Glutamatergic neuron (in vitro differentiated cells): ENCODE measurements at regions not wholly inside any gene's neighbourhood (a gene's known extent, or its start where the extent isn't known, plus 50 kb on each side); places are given as distances from the start of the nearest gene placed in this dataset.

ENCODE experiments used
- DNase-seq: peaks from one replicate; pipeline ENCODE4 v3.0.0; 2022
- H3K27ac Mint-ChIP-seq: one replicate; pipeline ENCODE4 v1.8.0; 2020; ENCODE audit warnings: mild to moderate bottlenecking, mixed read lengths, inconsistent platforms; ENCODE audit not compliant: unreplicated experiment
- H3K27me3 Mint-ChIP-seq: one replicate; pipeline ENCODE4 v1.8.0; 2020; ENCODE audit warnings: mild to moderate bottlenecking, moderate library complexity, mixed read lengths, inconsistent platforms; ENCODE audit not compliant: unreplicated experiment
- H3K36me3 Mint-ChIP-seq: one replicate; pipeline ENCODE4 v1.8.0; 2020; ENCODE audit warnings: mild to moderate bottlenecking, mixed read lengths, inconsistent platforms; ENCODE audit not compliant: unreplicated experiment
- H3K4me1 Mint-ChIP-seq: one replicate; pipeline ENCODE4 v1.8.0; 2020; ENCODE audit warnings: mild to moderate bottlenecking, low read depth, mixed read lengths, inconsistent platforms; ENCODE audit not compliant: unreplicated experiment
- H3K4me3 Mint-ChIP-seq: one replicate; pipeline ENCODE4 v1.8.0; 2020; ENCODE audit warnings: mild to moderate bottlenecking, mixed read lengths, inconsistent platforms; ENCODE audit not compliant: unreplicated experiment
- H3K9me3 Mint-ChIP-seq: one replicate; pipeline ENCODE4 v1.8.0; 2020; ENCODE audit warnings: mild to moderate bottlenecking, moderate library complexity, mixed read lengths, inconsistent platforms; ENCODE audit not compliant: unreplicated experiment
- CTCF ChIP-seq: fragments of 200-600 bp; sonication (generic); IDR thresholded peaks from one replicate; pipeline ENCODE4 v1.5.0; 2021; ENCODE audit not compliant: partially characterized antibody, unreplicated experiment

GRCh38 chr21:38081708-38082107, 165.5 kb upstream of the KCNJ6 start:
- Mint-ChIP-seq H3K36me3 (no peaks in the 10 kb centered on the region), H3K27me3 (no peaks in the 10 kb centered on the region), H3K9me3 (no peaks in the 10 kb centered on the region), H3K27ac (no peak overlapping the region), H3K4me3 (no peak overlapping the region), H3K4me1 (peaks cover 2% of the 10 kb centered on the region)
- TF ChIP-seq CTCF = no peak
- DNase-seq = no peak

- no peaks in the 10 kb centered on the region for H3K9me3 Mint-ChIP-seq
- H3K27me3 Mint-ChIP-seq = no peaks in the 10 kb centered on the region
- no peak overlapping the region for H3K4me3 Mint-ChIP-seq
- DNase-seq = no peak
- H3K36me3 Mint-ChIP-seq = no peaks in the 10 kb centered on the region
- H3K27ac Mint-ChIP-seq = no peak overlapping the region
- peaks cover 2% of the 10 kb centered on the region for H3K4me1 Mint-ChIP-seq
- TF ChIP-seq CTCF = no peak
Measured at GRCh38 chr21:38082936-38083485, 166.8 kb upstream of the KCNJ6 start.

- Mint-ChIP-seq H3K4me1 (peaks cover 2% of the 10 kb centered on the region), H3K9me3 (no peaks in the 10 kb centered on the region), H3K27me3 (no peaks in the 10 kb centered on the region), H3K36me3 (no peaks in the 10 kb centered on the region), H3K27ac (no peak overlapping the region), H3K4me3 (no peak overlapping the region)
- no peak for DNase-seq
- TF ChIP-seq CTCF = no peak
Measured at GRCh38 chr21:38083535-38083934, 167.3 kb upstream of the KCNJ6 start.

GRCh38 chr21:38086580-38086979, 170.2 kb upstream of the KCNJ15 start:
- no peak for TF ChIP-seq CTCF
- Mint-ChIP-seq H3K4me1 (peaks cover 2% of the 10 kb centered on the region), H3K9me3 (no peaks in the 10 kb centered on the region), H3K27me3 (no peaks in the 10 kb centered on the region), H3K27ac (no peak overlapping the region), H3K36me3 (no peaks in the 10 kb centered on the region), H3K4me3 (no peak overlapping the region)
- no peak for DNase-seq

GRCh38 chr21:38088916-38089762, 167.7 kb upstream of the KCNJ15 start:
- TF ChIP-seq CTCF = no peak
- H3K9me3 Mint-ChIP-seq = no peaks in the 10 kb centered on the region

More at GRCh38 chr21:38088916-38089762, 167.7 kb upstream of the KCNJ15 start:
- Mint-ChIP-seq H3K4me3 (no peak overlapping the region), H3K4me1 (no peaks in the 10 kb centered on the region), H3K27ac (no peak overlapping the region), H3K36me3 (no peaks in the 10 kb centered on the region), H3K27me3 (no peaks in the 10 kb centered on the region)
- no peak for DNase-seq
